Neural crest cell (in vitro differentiated cells): ENCODE measurements at regions not wholly inside any gene's neighbourhood (a gene's known extent, or its start where the extent isn't known, plus 50 kb on each side); places are given as distances from the start of the nearest gene placed in this dataset.

Experiments used
- DNase-seq: peaks from one replicate; pipeline ENCODE4 v3.0.0; 2021; ENCODE audit warnings: low read depth, mixed read lengths, low spot score
- H3K27ac Mint-ChIP-seq: one replicate; pipeline ENCODE4 v1.8.0; 2021; ENCODE audit warnings: mild to moderate bottlenecking, mixed read lengths; ENCODE audit not compliant: unreplicated experiment
- H3K27me3 Mint-ChIP-seq: 2 replicates; pipeline ENCODE4 v1.8.0; 2021; ENCODE audit warnings: low read depth, mild to moderate bottlenecking, mixed read lengths
- H3K36me3 Mint-ChIP-seq: 2 replicates; pipeline ENCODE4 v1.8.0; 2021; ENCODE audit warnings: low read depth, mild to moderate bottlenecking, mixed read lengths
- H3K4me1 Mint-ChIP-seq: 2 replicates; pipeline ENCODE4 v1.8.0; 2021; ENCODE audit warnings: mixed read lengths
- H3K4me3 Mint-ChIP-seq: one replicate; pipeline ENCODE4 v1.8.0; 2021; ENCODE audit warnings: mild to moderate bottlenecking, mixed read lengths
- H3K9me3 Mint-ChIP-seq: 2 replicates; pipeline ENCODE4 v1.8.0; 2021; ENCODE audit warnings: mixed read lengths
- CTCF ChIP-seq: fragments of 200-600 bp; sonication (generic); conservative IDR thresholded peaks from 2 replicates; pipeline ENCODE4 v1.5.0; 2021; ENCODE audit warnings: antibody characterized with exemption, mild to moderate bottlenecking

GRCh38 chrX:40403757-40404156 lies 177.0 kb upstream of the ATP6AP2 start:
- Mint-ChIP-seq H3K4me1 (no peaks in the 10 kb centered on the region), H3K9me3 (peaks cover 12% of the 10 kb centered on the region), H3K27me3 (no peaks in the 10 kb centered on the region), H3K4me3 (no peak overlapping the region), H3K27ac (no peak overlapping the region), H3K36me3 (peaks cover 3% of the 10 kb centered on the region)
- TF ChIP-seq CTCF, result no peak
- DNase-seq, result no peak

DNA sequence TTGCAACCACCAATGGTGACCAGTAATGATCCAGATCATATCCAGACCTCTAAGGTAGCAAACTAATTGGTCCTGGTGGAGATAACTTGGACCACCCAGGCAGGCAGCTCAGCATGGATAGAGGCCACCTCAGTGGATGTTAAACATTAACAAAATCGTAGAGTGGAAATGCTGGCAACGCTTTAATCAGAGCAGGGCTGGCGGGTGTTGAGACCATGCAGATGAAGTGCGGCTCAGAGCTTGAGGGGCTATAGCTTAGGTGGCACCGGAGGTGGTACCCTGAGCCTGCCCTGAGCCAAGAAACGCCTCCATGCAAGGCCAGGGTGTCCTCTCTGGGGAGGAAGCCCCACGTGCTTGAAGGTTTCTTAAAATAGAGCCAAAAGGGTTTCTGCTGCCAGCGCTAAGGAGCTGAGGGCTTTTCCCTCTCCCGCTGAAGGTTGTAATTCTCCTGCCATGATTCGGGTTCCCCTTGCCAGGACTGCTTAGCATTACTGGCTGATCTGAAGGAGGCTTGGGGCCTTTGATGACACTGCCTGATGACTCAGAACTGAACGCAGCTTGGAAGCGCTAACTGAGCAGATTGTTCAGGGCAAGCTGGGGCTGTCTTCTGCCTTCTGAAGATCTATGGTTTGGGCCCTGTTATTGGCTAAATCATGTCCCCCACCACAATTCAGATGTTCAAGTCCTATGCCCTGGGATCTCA lies 177.8 kb upstream of the ATP6AP2 start:
- H3K9me3 Mint-ChIP-seq, result peaks cover 4% of the 10 kb centered on the region
- H3K4me3 Mint-ChIP-seq, result no peak overlapping the region
- DNase-seq, result no peak
- TF ChIP-seq CTCF, result no peak
- no peaks in the 10 kb centered on the region for H3K27me3 Mint-ChIP-seq
- no peak overlapping the region for H3K27ac Mint-ChIP-seq
- H3K4me1 Mint-ChIP-seq, result no peaks in the 10 kb centered on the region
- H3K36me3 Mint-ChIP-seq, result no peaks in the 10 kb centered on the region

- H3K36me3 Mint-ChIP-seq, result peaks cover 4% of the 10 kb centered on the region
- no peak for DNase-seq
- H3K4me1 Mint-ChIP-seq, result peaks cover 7% of the 10 kb centered on the region
- no peaks in the 10 kb centered on the region for H3K27me3 Mint-ChIP-seq
- TF ChIP-seq CTCF, result no peak
- H3K27ac Mint-ChIP-seq, result no peak overlapping the region
- H3K4me3 Mint-ChIP-seq, result no peak overlapping the region
- peaks cover 2% of the 10 kb centered on the region for H3K9me3 Mint-ChIP-seq
Observed at GRCh38 chrX:40395102-40395501, 185.7 kb upstream of the ATP6AP2 start.

DNA sequence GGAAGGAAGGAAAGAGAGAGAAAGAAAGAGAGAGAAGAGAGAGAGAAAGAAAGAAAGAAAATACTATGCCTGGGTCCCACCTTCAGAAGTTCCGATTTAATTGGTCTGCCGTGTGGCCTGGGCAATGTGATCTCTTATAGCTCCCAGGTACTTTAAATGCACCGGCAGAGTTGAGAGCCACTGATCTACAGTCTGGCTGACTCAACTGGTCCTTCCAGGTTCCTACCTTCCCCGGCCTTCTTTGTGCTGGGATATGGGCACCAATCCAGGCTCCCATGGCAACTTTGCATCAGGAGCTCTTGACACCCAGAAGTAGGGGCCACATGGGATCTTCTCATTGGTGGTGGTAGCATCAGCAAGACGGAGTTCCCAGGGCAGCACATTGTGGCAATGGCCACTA lies 186.5 kb upstream of the ATP6AP2 start:
- no peak overlapping the region for H3K27ac Mint-ChIP-seq
- no peak for TF ChIP-seq CTCF
- no peak overlapping the region for H3K4me3 Mint-ChIP-seq
- H3K9me3 Mint-ChIP-seq, result peaks cover 2% of the 10 kb centered on the region
- H3K4me1 Mint-ChIP-seq, result peaks cover 7% of the 10 kb centered on the region
- no peaks in the 10 kb centered on the region for H3K27me3 Mint-ChIP-seq
- DNase-seq, result no peak
- peaks cover 4% of the 10 kb centered on the region for H3K36me3 Mint-ChIP-seq

DNA sequence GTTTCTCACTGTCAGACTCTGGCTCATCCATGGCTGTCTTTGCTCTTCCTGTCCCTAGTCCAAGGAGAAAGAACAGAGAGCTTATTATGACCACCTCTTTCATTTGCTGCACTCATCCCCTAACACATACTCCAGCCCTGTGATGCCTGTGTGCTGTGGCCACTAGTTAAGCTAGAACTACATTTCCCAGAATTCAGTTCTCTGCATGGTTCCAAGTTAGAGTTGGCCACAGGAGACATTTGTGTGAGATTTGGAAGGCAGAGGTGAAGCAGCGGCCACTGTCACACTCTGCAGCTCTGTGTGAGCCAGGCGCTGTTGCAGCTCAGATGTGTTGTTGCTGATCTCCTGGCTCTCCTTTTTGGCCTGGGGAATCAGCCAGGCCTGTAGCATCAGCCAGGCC lies 188.2 kb upstream of the ATP6AP2 start:
- peaks cover 7% of the 10 kb centered on the region for H3K4me1 Mint-ChIP-seq
- no peaks in the 10 kb centered on the region for H3K27me3 Mint-ChIP-seq
- peaks cover 2% of the 10 kb centered on the region for H3K9me3 Mint-ChIP-seq
- peak overlapping the region; percentile 57 for H3K27ac Mint-ChIP-seq
- DNase-seq, result no peak
- H3K36me3 Mint-ChIP-seq, result peaks cover 4% of the 10 kb centered on the region
- no peak overlapping the region for H3K4me3 Mint-ChIP-seq
- no peak for TF ChIP-seq CTCF
